ENCODE measurements at regions not wholly inside any gene's neighbourhood (a gene's known extent, or its start where the extent isn't known, plus 50 kb on each side); places are given as distances from the start of the nearest gene placed in this dataset.

DNA sequence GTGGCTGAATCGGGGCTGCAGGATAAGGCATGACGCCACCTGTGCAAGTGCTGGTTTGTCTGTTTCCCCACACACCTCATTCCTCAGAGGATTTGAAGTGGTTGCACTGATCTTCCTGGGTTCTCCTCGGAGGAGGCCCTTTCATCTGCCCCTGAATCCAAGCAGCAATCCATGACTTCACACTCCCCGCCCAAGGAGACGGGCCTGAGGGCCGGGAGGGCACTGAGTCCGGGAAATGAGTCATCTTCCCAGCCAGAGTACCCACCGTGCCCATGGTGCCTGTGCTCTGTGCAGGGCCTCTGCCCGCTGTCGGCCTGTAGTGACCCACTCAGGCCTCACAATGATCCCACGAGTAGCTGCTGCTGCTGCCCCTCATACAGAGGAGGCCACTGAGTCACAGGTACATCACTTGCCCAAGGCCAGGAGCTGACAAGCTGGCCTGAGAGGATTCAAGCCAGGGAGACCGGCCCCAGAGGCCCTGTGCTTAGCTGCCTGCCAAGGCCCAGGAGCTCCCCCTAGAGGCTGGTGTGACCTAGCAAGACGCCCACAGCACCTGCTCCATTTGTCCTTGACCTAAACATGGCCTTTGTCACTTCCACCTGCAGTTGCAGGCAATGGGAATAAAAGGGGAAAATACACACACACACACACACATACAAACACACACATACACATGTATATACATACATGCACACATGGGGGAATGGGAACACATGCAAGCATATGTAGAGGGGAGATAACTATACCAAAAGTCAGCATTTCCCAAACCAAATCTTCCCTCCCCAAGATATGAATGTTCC lies 240.0 kb downstream of the C16orf95 start:
- WGBS = 66% methylated on average over 13 of the region's 13 CpGs
- TF ChIP-seq RAD21 (IDR thresholded peaks at IDR 0.05) = peak; percentile 61 to 77
- TF ChIP-seq FOXA1 (IDR thresholded peaks at IDR 0.05) = no peak
- TF ChIP-seq, protein P1, sequence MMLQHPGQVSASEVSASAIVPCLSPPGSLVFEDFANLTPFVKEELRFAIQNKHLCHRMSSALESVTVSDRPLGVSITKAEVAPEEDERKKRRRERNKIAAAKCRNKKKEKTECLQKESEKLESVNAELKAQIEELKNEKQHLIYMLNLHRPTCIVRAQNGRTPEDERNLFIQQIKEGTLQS (IDR thresholded peaks at IDR 0.05) = no peak
- no peak for TF ChIP-seq SP1 (IDR thresholded peaks at IDR 0.05)
- TF ChIP-seq RXRA (IDR thresholded peaks at IDR 0.05) = peak in 1 of 2 donors; percentile 40
- TF ChIP-seq, protein P2, sequence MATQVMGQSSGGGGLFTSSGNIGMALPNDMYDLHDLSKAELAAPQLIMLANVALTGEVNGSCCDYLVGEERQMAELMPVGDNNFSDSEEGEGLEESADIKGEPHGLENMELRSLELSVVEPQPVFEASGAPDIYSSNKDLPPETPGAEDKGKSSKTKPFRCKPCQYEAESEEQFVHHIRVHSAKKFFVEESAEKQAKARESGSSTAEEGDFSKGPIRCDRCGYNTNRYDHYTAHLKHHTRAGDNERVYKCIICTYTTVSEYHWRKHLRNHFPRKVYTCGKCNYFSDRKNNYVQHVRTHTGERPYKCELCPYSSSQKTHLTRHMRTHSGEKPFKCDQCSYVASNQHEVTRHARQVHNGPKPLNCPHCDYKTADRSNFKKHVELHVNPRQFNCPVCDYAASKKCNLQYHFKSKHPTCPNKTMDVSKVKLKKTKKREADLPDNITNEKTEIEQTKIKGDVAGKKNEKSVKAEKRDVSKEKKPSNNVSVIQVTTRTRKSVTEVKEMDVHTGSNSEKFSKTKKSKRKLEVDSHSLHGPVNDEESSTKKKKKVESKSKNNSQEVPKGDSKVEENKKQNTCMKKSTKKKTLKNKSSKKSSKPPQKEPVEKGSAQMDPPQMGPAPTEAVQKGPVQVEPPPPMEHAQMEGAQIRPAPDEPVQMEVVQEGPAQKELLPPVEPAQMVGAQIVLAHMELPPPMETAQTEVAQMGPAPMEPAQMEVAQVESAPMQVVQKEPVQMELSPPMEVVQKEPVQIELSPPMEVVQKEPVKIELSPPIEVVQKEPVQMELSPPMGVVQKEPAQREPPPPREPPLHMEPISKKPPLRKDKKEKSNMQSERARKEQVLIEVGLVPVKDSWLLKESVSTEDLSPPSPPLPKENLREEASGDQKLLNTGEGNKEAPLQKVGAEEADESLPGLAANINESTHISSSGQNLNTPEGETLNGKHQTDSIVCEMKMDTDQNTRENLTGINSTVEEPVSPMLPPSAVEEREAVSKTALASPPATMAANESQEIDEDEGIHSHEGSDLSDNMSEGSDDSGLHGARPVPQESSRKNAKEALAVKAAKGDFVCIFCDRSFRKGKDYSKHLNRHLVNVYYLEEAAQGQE (IDR thresholded peaks at IDR 0.05) = no peak
- no peak for TF ChIP-seq TAF1 (conservative IDR thresholded peaks at IDR 0.05)
- TF ChIP-seq FOXA2 (IDR thresholded peaks at IDR 0.05) = no peak
- TF ChIP-seq, protein P3, sequence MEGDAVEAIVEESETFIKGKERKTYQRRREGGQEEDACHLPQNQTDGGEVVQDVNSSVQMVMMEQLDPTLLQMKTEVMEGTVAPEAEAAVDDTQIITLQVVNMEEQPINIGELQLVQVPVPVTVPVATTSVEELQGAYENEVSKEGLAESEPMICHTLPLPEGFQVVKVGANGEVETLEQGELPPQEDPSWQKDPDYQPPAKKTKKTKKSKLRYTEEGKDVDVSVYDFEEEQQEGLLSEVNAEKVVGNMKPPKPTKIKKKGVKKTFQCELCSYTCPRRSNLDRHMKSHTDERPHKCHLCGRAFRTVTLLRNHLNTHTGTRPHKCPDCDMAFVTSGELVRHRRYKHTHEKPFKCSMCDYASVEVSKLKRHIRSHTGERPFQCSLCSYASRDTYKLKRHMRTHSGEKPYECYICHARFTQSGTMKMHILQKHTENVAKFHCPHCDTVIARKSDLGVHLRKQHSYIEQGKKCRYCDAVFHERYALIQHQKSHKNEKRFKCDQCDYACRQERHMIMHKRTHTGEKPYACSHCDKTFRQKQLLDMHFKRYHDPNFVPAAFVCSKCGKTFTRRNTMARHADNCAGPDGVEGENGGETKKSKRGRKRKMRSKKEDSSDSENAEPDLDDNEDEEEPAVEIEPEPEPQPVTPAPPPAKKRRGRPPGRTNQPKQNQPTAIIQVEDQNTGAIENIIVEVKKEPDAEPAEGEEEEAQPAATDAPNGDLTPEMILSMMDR (IDR thresholded peaks at IDR 0.05; ENCODE audit: low read depth, low read length, missing input control) = peak; percentile 51
- TF ChIP-seq GABPA (IDR thresholded peaks at IDR 0.05 in 1 of 2, conservative IDR thresholded peaks at IDR 0.05 in 1 of 2) = no peak
- TF ChIP-seq NR2F2 (IDR thresholded peaks at IDR 0.05) = peak; percentile 47
- TF ChIP-seq EGR1 (IDR thresholded peaks at IDR 0.05; ENCODE audit: low read depth in 2 of 2) = no peak
- TF ChIP-seq, protein P4, sequence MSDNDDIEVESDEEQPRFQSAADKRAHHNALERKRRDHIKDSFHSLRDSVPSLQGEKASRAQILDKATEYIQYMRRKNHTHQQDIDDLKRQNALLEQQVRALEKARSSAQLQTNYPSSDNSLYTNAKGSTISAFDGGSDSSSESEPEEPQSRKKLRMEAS (IDR thresholded peaks at IDR 0.05) = no peak
- TF ChIP-seq, protein P5, sequence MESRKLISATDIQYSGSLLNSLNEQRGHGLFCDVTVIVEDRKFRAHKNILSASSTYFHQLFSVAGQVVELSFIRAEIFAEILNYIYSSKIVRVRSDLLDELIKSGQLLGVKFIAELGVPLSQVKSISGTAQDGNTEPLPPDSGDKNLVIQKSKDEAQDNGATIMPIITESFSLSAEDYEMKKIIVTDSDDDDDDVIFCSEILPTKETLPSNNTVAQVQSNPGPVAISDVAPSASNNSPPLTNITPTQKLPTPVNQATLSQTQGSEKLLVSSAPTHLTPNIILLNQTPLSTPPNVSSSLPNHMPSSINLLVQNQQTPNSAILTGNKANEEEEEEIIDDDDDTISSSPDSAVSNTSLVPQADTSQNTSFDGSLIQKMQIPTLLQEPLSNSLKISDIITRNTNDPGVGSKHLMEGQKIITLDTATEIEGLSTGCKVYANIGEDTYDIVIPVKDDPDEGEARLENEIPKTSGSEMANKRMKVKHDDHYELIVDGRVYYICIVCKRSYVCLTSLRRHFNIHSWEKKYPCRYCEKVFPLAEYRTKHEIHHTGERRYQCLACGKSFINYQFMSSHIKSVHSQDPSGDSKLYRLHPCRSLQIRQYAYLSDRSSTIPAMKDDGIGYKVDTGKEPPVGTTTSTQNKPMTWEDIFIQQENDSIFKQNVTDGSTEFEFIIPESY (IDR thresholded peaks at IDR 0.05) = no peak
- no peak for TF ChIP-seq JUND (IDR thresholded peaks at IDR 0.05)
- TF ChIP-seq YY1 (IDR thresholded peaks at IDR 0.05) = no peak
- TF ChIP-seq HNF4A (conservative IDR thresholded peaks at IDR 0.05) = peak in 1 of 2 donors; percentile 9
- H3K9ac ChIP-seq (ENCODE audit: low read depth in 1 of 2, low read length in 2 of 2) = no peak overlapping the region
- no peaks in the 10 kb centered on the region for H3K4me1 ChIP-seq (ENCODE audit: control insufficient read depth in 4 of 4, insufficient read depth in 4 of 4, low read length in 3 of 4)
- peaks cover 0 to 23% (median 6%) of the 10 kb centered on the region in 4 donors for H3K9me3 ChIP-seq (ENCODE audit: control insufficient read depth in 4 of 4, low read length in 3 of 4)
- peak; percentile 65 for DNase-seq (ENCODE audit: low spot score)
- H3K4me3 ChIP-seq (ENCODE audit: low read depth in 1 of 3, low read length in 3 of 3) = no peak overlapping the region
- H3K36me3 ChIP-seq (ENCODE audit: control insufficient read depth in 4 of 4, insufficient read depth in 3 of 4, low read depth in 1 of 4, low read length in 3 of 4) = no peaks in the 10 kb centered on the region
- peaks cover 0 to 5% (median 0%) of the 10 kb centered on the region in 4 donors for H3K27me3 ChIP-seq (ENCODE audit: control insufficient read depth in 4 of 4, insufficient read depth in 4 of 4, low read length in 3 of 4)
- H3K27ac ChIP-seq (ENCODE audit: low read depth in 1 of 2, low read length in 2 of 2) = no peak overlapping the region

Data from liver (tissue), 8 donors.